ENCODE measurements at regions not wholly inside any gene's neighbourhood (a gene's known extent, or its start where the extent isn't known, plus 50 kb on each side); places are given as distances from the start of the nearest gene placed in this dataset.
"Not testable (repeated sequence)": the region's sequence is repeated elsewhere in the genome, so short reads cannot be mapped to it uniquely, and the experiment has no call there.

DNA sequence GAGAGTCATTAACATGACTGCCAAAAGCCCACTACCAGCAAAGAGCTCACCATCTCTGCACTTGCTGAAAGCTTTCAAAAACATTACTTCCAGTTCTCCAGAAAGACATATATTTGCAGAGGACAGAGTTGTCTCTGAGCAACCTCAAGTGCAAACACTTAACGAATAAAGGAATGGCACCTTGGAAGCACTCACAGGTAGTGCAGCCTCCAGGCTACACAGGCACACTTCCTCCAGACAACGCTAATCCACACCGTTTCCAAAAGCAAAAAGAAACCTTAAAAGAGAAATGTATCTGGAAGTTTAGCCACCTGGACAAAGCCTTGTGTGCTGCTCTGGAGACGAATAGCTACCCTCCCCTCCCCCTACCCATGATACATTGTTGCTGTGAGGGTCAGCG, 53.1 kb downstream of the HSFY2 start:
- ATAC-seq; H3K36me3 Mint-ChIP-seq; DNase-seq (ENCODE audit: low spot score); H3K4me3 Mint-ChIP-seq; H3K4me1 Mint-ChIP-seq; POLR2A ChIA-PET; CTCF ChIA-PET; H3K27ac Mint-ChIP-seq; H3K9me3 Mint-ChIP-seq; H3K27me3 Mint-ChIP-seq (ENCODE audit: low read depth): not testable (repeated sequence)
